ENCODE measurements at regions not wholly inside any gene's neighbourhood (a gene's known extent, or its start where the extent isn't known, plus 50 kb on each side); places are given as distances from the start of the nearest gene placed in this dataset.
"Not testable (repeated sequence)": the region's sequence is repeated elsewhere in the genome, so short reads cannot be mapped to it uniquely, and the experiment has no call there.

- H3K27me3 ChIP-seq: no peaks in the 10 kb centered on the region
- TF ChIP-seq CTCF (IDR thresholded peaks at IDR 0.05; ENCODE audit: low read depth, low read length): no peak
- H3K4me3 ChIP-seq: no peak overlapping the region
- no peaks in the 10 kb centered on the region for H3K4me1 ChIP-seq (ENCODE audit: low read depth)
- H3K9me3 ChIP-seq (ENCODE audit: low read depth): no peaks in the 10 kb centered on the region
- no peak overlapping the region for H3K27ac ChIP-seq
- no peaks in the 10 kb centered on the region for H3K36me3 ChIP-seq
- DNase-seq (ENCODE audit: low read depth in 1 of 2, low spot score in 1 of 2): no peak
Observed at GRCh38 chr9:7433508-7434292, 365.9 kb downstream of the DMAC1 start.

- Histone ChIP-seq H3K9me3 (ENCODE audit: low read depth) (no peaks in the 10 kb centered on the region), H3K27me3 (no peaks in the 10 kb centered on the region), H3K4me1 (ENCODE audit: low read depth) (no peaks in the 10 kb centered on the region), H3K36me3 (no peaks in the 10 kb centered on the region), H3K27ac (no peak overlapping the region), H3K4me3 (no peak overlapping the region)
- DNase-seq (ENCODE audit: low read depth in 1 of 2, low spot score in 1 of 2): no peak
- no peak for TF ChIP-seq CTCF (IDR thresholded peaks at IDR 0.05; ENCODE audit: low read depth, low read length)
Observed at GRCh38 chr9:7432989-7433388, 366.6 kb downstream of the DMAC1 start.

GRCh38 chr9:7417397-7417796 lies 382.2 kb downstream of the DMAC1 start:
- H3K4me1 ChIP-seq (ENCODE audit: low read depth); H3K27me3 ChIP-seq; DNase-seq (ENCODE audit: low read depth in 1 of 2, low spot score in 1 of 2); H3K4me3 ChIP-seq; H3K9me3 ChIP-seq (ENCODE audit: low read depth); H3K27ac ChIP-seq; H3K36me3 ChIP-seq: not testable (repeated sequence)

- Histone ChIP-seq H3K9me3 (ENCODE audit: low read depth) (no peaks in the 10 kb centered on the region), H3K4me3 (no peak overlapping the region), H3K36me3 (no peaks in the 10 kb centered on the region), H3K4me1 (ENCODE audit: low read depth) (no peaks in the 10 kb centered on the region), H3K27ac (no peak overlapping the region), H3K27me3 (no peaks in the 10 kb centered on the region)
- no peak for TF ChIP-seq CTCF (IDR thresholded peaks at IDR 0.05; ENCODE audit: low read depth, low read length)
- no peak for DNase-seq (ENCODE audit: low read depth in 1 of 2, low spot score in 1 of 2)
Observed at GRCh38 chr9:7415836-7416235, 383.7 kb downstream of the DMAC1 start.

- no peak for TF ChIP-seq CTCF (IDR thresholded peaks at IDR 0.05; ENCODE audit: low read depth, low read length)
- H3K27ac ChIP-seq: no peak overlapping the region
- no peaks in the 10 kb centered on the region for H3K36me3 ChIP-seq
- H3K9me3 ChIP-seq (ENCODE audit: low read depth): no peaks in the 10 kb centered on the region
- no peak overlapping the region for H3K4me3 ChIP-seq
- no peaks in the 10 kb centered on the region for H3K27me3 ChIP-seq
- H3K4me1 ChIP-seq (ENCODE audit: low read depth): no peaks in the 10 kb centered on the region
- DNase-seq (ENCODE audit: low read depth in 1 of 2, low spot score in 1 of 2): no peak
Observed at GRCh38 chr9:7408845-7409244, 390.7 kb downstream of the DMAC1 start.

GRCh38 chr9:7407246-7407645 lies 392.3 kb downstream of the DMAC1 start:
- Histone ChIP-seq H3K4me3 (no peak overlapping the region), H3K36me3 (no peaks in the 10 kb centered on the region), H3K27me3 (no peaks in the 10 kb centered on the region), H3K9me3 (ENCODE audit: low read depth) (no peaks in the 10 kb centered on the region), H3K4me1 (ENCODE audit: low read depth) (no peaks in the 10 kb centered on the region), H3K27ac (no peak overlapping the region)
- DNase-seq (ENCODE audit: low read depth in 1 of 2, low spot score in 1 of 2): no peak
- TF ChIP-seq CTCF (IDR thresholded peaks at IDR 0.05; ENCODE audit: low read depth, low read length): no peak
